Skeletal muscle tissue (tissue), 3 donors: ENCODE measurements at regions not wholly inside any gene's neighbourhood (a gene's known extent, or its start where the extent isn't known, plus 50 kb on each side); places are given as distances from the start of the nearest gene placed in this dataset.

Experiments
- H3K27ac ChIP-seq: one replicate; pipeline ENCODE4 v1.7.0; 2013; ENCODE audit warnings: mild to moderate bottlenecking, low read depth, low read length, inconsistent platforms
- H3K27me3 ChIP-seq, 3 donors: one replicate each; pipeline ENCODE4 v1.7.0; 2013; ENCODE audit warnings: low read length in 3 of 3; ENCODE audit not compliant: control insufficient read depth in 3 of 3, insufficient read depth in 3 of 3
- H3K36me3 ChIP-seq, 3 donors: one replicate each; pipeline ENCODE4 v1.7.0; 2013; ENCODE audit warnings: low read length in 3 of 3; ENCODE audit not compliant: control insufficient read depth in 3 of 3, insufficient read depth in 3 of 3
- H3K4me1 ChIP-seq, 3 donors: one replicate each; pipeline ENCODE4 v1.7.0; 2013; ENCODE audit warnings: low read length in 3 of 3, mild to moderate bottlenecking in 3 of 3; ENCODE audit not compliant: control insufficient read depth in 3 of 3, insufficient read depth in 3 of 3
- H3K4me3 ChIP-seq, 3 donors: one replicate each; pipeline ENCODE4 v1.7.0; 2013; ENCODE audit warnings: low read length in 3 of 3
- H3K9ac ChIP-seq, 3 donors: one replicate each; pipeline ENCODE4 v1.7.0; 2013; ENCODE audit warnings: low read length in 3 of 3, mild to moderate bottlenecking in 3 of 3, moderate library complexity in 2 of 3, low read depth in 1 of 3
- H3K9me3 ChIP-seq, 3 donors: one replicate each; pipeline ENCODE4 v1.7.0; 2013; ENCODE audit warnings: low read length in 3 of 3; ENCODE audit not compliant: control insufficient read depth in 3 of 3
- donor health status: Osteomylitis.

- Histone ChIP-seq H3K27ac (no peak overlapping the region), H3K27me3 (no peaks in the 10 kb centered on the region), H3K4me3 (no peak overlapping the region), H3K9ac (no peak overlapping the region), H3K36me3 (peaks cover 0 to 1% (median 0%) of the 10 kb centered on the region in 3 donors), H3K9me3 (no peaks in the 10 kb centered on the region), H3K4me1 (peaks cover 9 to 34% (median 26%) of the 10 kb centered on the region in 3 donors)
Measured at GRCh38 chr6:54026652-54027400, 84.4 kb upstream of the MLIP start.

GRCh38 chr6:54028170-54028569 lies 83.1 kb upstream of the MLIP start:
- Histone ChIP-seq H3K36me3 (peaks cover 0 to 2% (median 0%) of the 10 kb centered on the region in 3 donors), H3K9me3 (no peaks in the 10 kb centered on the region), H3K27ac (peak overlapping the region; percentile 28), H3K4me3 (peak overlapping the region in 1 of 3 donors; percentile 31), H3K9ac (no peak overlapping the region), H3K4me1 (peaks cover 9 to 35% (median 28%) of the 10 kb centered on the region in 3 donors), H3K27me3 (no peaks in the 10 kb centered on the region)

- H3K4me3 ChIP-seq: no peak overlapping the region
- H3K27ac ChIP-seq: no peak overlapping the region
- H3K9ac ChIP-seq: no peak overlapping the region
- H3K4me1 ChIP-seq: peaks cover 9 to 35% (median 28%) of the 10 kb centered on the region in 3 donors
- peaks cover 0 to 2% (median 0%) of the 10 kb centered on the region in 3 donors for H3K36me3 ChIP-seq
- H3K27me3 ChIP-seq: no peaks in the 10 kb centered on the region
- no peaks in the 10 kb centered on the region for H3K9me3 ChIP-seq
Measured at GRCh38 chr6:54029187-54029586, 82.1 kb upstream of the MLIP start.

- Histone ChIP-seq H3K4me1 (peaks cover 9 to 28% (median 28%) of the 10 kb centered on the region in 3 donors), H3K27ac (peak overlapping the region; percentile 1), H3K36me3 (peaks cover 0 to 2% (median 0%) of the 10 kb centered on the region in 3 donors), H3K4me3 (peak overlapping the region in 1 of 3 donors; percentile 4), H3K9ac (no peak overlapping the region), H3K9me3 (no peaks in the 10 kb centered on the region), H3K27me3 (no peaks in the 10 kb centered on the region)
Measured at GRCh38 chr6:54031169-54031568, 80.1 kb upstream of the MLIP start.

GRCh38 chr6:54037277-54037779 lies 73.9 kb upstream of the MLIP start:
- Histone ChIP-seq H3K27ac (no peak overlapping the region), H3K4me1 (peaks cover 3 to 19% (median 4%) of the 10 kb centered on the region in 3 donors), H3K9ac (no peak overlapping the region), H3K9me3 (peaks cover 0 to 1% (median 0%) of the 10 kb centered on the region in 3 donors), H3K27me3 (no peaks in the 10 kb centered on the region), H3K4me3 (no peak overlapping the region), H3K36me3 (peaks cover 0 to 3% (median 0%) of the 10 kb centered on the region in 3 donors)

GRCh38 chr6:54040545-54040944 lies 70.7 kb upstream of the MLIP start:
- Histone ChIP-seq H3K27ac (no peak overlapping the region), H3K4me1 (peaks cover 4 to 31% (median 17%) of the 10 kb centered on the region in 3 donors), H3K9ac (no peak overlapping the region)

GRCh38 chr6:54041239-54041638 lies 70.0 kb upstream of the MLIP start:
- Histone ChIP-seq H3K27ac (no peak overlapping the region), H3K4me3 (no peak overlapping the region), H3K4me1 (peaks cover 4 to 31% (median 17%) of the 10 kb centered on the region in 3 donors), H3K27me3 (no peaks in the 10 kb centered on the region), H3K9me3 (peaks cover 0 to 1% (median 0%) of the 10 kb centered on the region in 3 donors), H3K36me3 (peaks cover 0 to 3% (median 0%) of the 10 kb centered on the region in 3 donors), H3K9ac (no peak overlapping the region)

More at GRCh38 chr6:54040545-54040944, 70.7 kb upstream of the MLIP start:
- Histone ChIP-seq H3K4me3 (no peak overlapping the region), H3K9me3 (peaks cover 0 to 1% (median 0%) of the 10 kb centered on the region in 3 donors), H3K36me3 (peaks cover 0 to 3% (median 0%) of the 10 kb centered on the region in 3 donors), H3K27me3 (no peaks in the 10 kb centered on the region)

- Histone ChIP-seq H3K9ac (no peak overlapping the region), H3K27ac (no peak overlapping the region), H3K27me3 (no peaks in the 10 kb centered on the region), H3K4me1 (peaks cover 2 to 29% (median 14%) of the 10 kb centered on the region in 3 donors), H3K9me3 (peaks cover 0 to 1% (median 0%) of the 10 kb centered on the region in 3 donors), H3K36me3 (no peaks in the 10 kb centered on the region), H3K4me3 (no peak overlapping the region)
Measured at GRCh38 chr6:54043360-54043759, 67.9 kb upstream of the MLIP start.

- no peak overlapping the region for H3K27ac ChIP-seq
- H3K9ac ChIP-seq: no peak overlapping the region
Measured at GRCh38 chr6:54044059-54044458, 67.2 kb upstream of the MLIP start.

GRCh38 chr6:54048782-54049181 lies 62.5 kb upstream of the MLIP start:
- H3K27me3 ChIP-seq: no peaks in the 10 kb centered on the region
- no peaks in the 10 kb centered on the region for H3K9me3 ChIP-seq
- H3K4me3 ChIP-seq: no peak overlapping the region
- no peaks in the 10 kb centered on the region for H3K36me3 ChIP-seq
- peaks cover 10 to 33% (median 23%) of the 10 kb centered on the region in 3 donors for H3K4me1 ChIP-seq
- peak overlapping the region; percentile 14 for H3K27ac ChIP-seq
- no peak overlapping the region for H3K9ac ChIP-seq

More at GRCh38 chr6:54044059-54044458, 67.2 kb upstream of the MLIP start:
- Histone ChIP-seq H3K27me3 (no peaks in the 10 kb centered on the region), H3K36me3 (no peaks in the 10 kb centered on the region), H3K4me1 (peaks cover 6 to 32% (median 14%) of the 10 kb centered on the region in 3 donors), H3K4me3 (no peak overlapping the region), H3K9me3 (peaks cover 0 to 1% (median 0%) of the 10 kb centered on the region in 3 donors)
